ENCODE measurements at regions not wholly inside any gene's neighbourhood (a gene's known extent, or its start where the extent isn't known, plus 50 kb on each side); places are given as distances from the start of the nearest gene placed in this dataset.

GRCh38 chr4:83989835-83990234 lies 453.9 kb downstream of the GPAT3 start:
- Histone ChIP-seq H3K27me3 (ENCODE audit: control insufficient read depth, insufficient read depth, low read length) (no peaks in the 10 kb centered on the region), H3K9me3 (ENCODE audit: control insufficient read depth, insufficient read depth, low read depth, low read length) (no peaks in the 10 kb centered on the region), H3K27ac (ENCODE audit: low read length) (no peak overlapping the region), H3K4me3 (ENCODE audit: low read depth in 2 of 2, low read length in 2 of 2) (no peak overlapping the region), H3K36me3 (ENCODE audit: control insufficient read depth, insufficient read depth, low read length) (no peaks in the 10 kb centered on the region), H3K4me1 (ENCODE audit: control insufficient read depth, insufficient read depth, low read length) (no peaks in the 10 kb centered on the region)
- ChIA-PET CTCF (no interaction called here), POLR2A (no interaction called here)
- no peak for TF ChIP-seq POLR2AphosphoS5 (IDR thresholded peaks at IDR 0.05; ENCODE audit: low read depth, low read length)
- no peak for TF ChIP-seq TCF7L2 (IDR thresholded peaks at IDR 0.05; ENCODE audit: low read depth, low read length)
- TF ChIP-seq REST (IDR thresholded peaks at IDR 0.05; ENCODE audit: insufficient read depth in 1 of 2, low read depth in 2 of 2, low read length in 1 of 2) = no peak
- TF ChIP-seq CTCF (IDR thresholded peaks at IDR 0.05) = no peak
- TF ChIP-seq SIN3A (IDR thresholded peaks at IDR 0.05; ENCODE audit: borderline replicate concordance, insufficient read depth, low read depth, low read length) = no peak
- in situ Hi-C loops (cut with HindIII; ENCODE audit: low pct_unique_long_range_greater_than_20kb, low sequenced_read_pairs) = no loop called here
- no peak for DNase-seq (ENCODE audit: low read depth, low spot score)
- ATAC-seq = no peak
- BruUV-seq (replicated peaks) = no TSS peak
- intact Hi-C loops (cut with micrococcal nuclease; ENCODE audit: unreplicated experiment) = no loop called here

GRCh38 chr4:83981156-83981555 lies 445.2 kb downstream of the GPAT3 start:
- TF ChIP-seq REST (IDR thresholded peaks at IDR 0.05; ENCODE audit: insufficient read depth in 1 of 2, low read depth in 2 of 2, low read length in 1 of 2) (no peak), POLR2AphosphoS5 (IDR thresholded peaks at IDR 0.05; ENCODE audit: low read depth, low read length) (no peak)
- Histone ChIP-seq H3K27me3 (ENCODE audit: control insufficient read depth, insufficient read depth, low read length) (no peaks in the 10 kb centered on the region), H3K27ac (ENCODE audit: low read length) (no peak overlapping the region), H3K4me3 (ENCODE audit: low read depth in 2 of 2, low read length in 2 of 2) (no peak overlapping the region), H3K9me3 (ENCODE audit: control insufficient read depth, insufficient read depth, low read depth, low read length) (no peaks in the 10 kb centered on the region), H3K36me3 (ENCODE audit: control insufficient read depth, insufficient read depth, low read length) (no peaks in the 10 kb centered on the region), H3K4me1 (ENCODE audit: control insufficient read depth, insufficient read depth, low read length) (no peaks in the 10 kb centered on the region)
- ATAC-seq = no peak
- no TSS peak for BruUV-seq (replicated peaks)
- DNase-seq (ENCODE audit: low read depth, low spot score) = no peak
- intact Hi-C loops (cut with micrococcal nuclease; ENCODE audit: unreplicated experiment) (no loop called here), in situ Hi-C loops (cut with HindIII; ENCODE audit: low pct_unique_long_range_greater_than_20kb, low sequenced_read_pairs) (no loop called here)
- ChIA-PET CTCF (no interaction called here), POLR2A (no interaction called here)
